PC-9 (cell line): ENCODE measurements at regions not wholly inside any gene's neighbourhood (a gene's known extent, or its start where the extent isn't known, plus 50 kb on each side); places are given as distances from the start of the nearest gene placed in this dataset.

Source experiments
- BruUV-seq: library from RNA; stranded (reverse); fragments of 400-500 nt; replicated peaks from 2 replicates; lab custom pipeline; 2021; lab: Mats Ljungman, UMichigan
- CTCF ChIA-PET: fragments of 300-600 bp; sonication (Branson Sonifier 250); formaldehyde crosslinking; loops from one replicate; lab custom pipeline; 2022; ENCODE audit warnings: antibody characterized with exemption; lab: Charles Lee
- POLR2A ChIA-PET: fragments of 300-600 bp; sonication (Branson Sonifier 250); formaldehyde crosslinking; loops from one replicate; lab custom pipeline; 2022; ENCODE audit warnings: antibody characterized with exemption; ENCODE audit not compliant: unreplicated experiment; lab: Charles Lee
- DNase-seq, 2 experiments: peaks; one replicate each; pipeline versions ENCODE4 v3.0.0 to v3.0.0-alpha.2; 2015 to 2022; ENCODE audit warnings: mixed read lengths in 1 of 2
- H2AFZ ChIP-seq: fragments of 200-600 bp; sonication (generic); 2 replicates; pipeline ENCODE4 v1.8.1; 2017; ENCODE audit warnings: antibody characterized with exemption
- H3F3A ChIP-seq: fragments of 200-600 bp; sonication (generic); 2 replicates; pipeline ENCODE4 v1.8.1; 2017; ENCODE audit warnings: antibody characterized with exemption, mild to moderate bottlenecking, low read depth; ENCODE audit not compliant: insufficient read depth
- H3K27ac ChIP-seq: fragments of 200-600 bp; sonication (generic); 2 replicates; pipeline ENCODE4 v1.6.1; 2016; ENCODE audit warnings: mixed run types
- H3K27me3 ChIP-seq: fragments of 200-600 bp; sonication (generic); 2 replicates; pipeline ENCODE4 v1.6.1; 2016; ENCODE audit warnings: low read depth, mixed run types; ENCODE audit not compliant: insufficient read depth
- H3K36me3 ChIP-seq: fragments of 200-600 bp; sonication (generic); 2 replicates; pipeline ENCODE4 v1.6.1; 2016; ENCODE audit warnings: low read depth, mixed run types
- H3K4me1 ChIP-seq: fragments of 200-600 bp; sonication (generic); replicated peaks from 2 replicates; pipeline ENCODE4 v1.6.1; 2016; ENCODE audit warnings: mixed run types; ENCODE audit not compliant: insufficient read depth
- H3K4me2 ChIP-seq: fragments of 200-600 bp; sonication (generic); 2 replicates; pipeline ENCODE4 v1.6.1; 2017; ENCODE audit warnings: mixed run types
- H3K4me3 ChIP-seq: fragments of 200-600 bp; sonication (generic); 2 replicates; pipeline ENCODE4 v1.6.1; 2016; ENCODE audit warnings: mixed run types
- H3K79me2 ChIP-seq: fragments of 200-600 bp; sonication (generic); 2 replicates; pipeline ENCODE4 v1.6.1; 2017; ENCODE audit warnings: low read depth, mixed run types
- H3K9me2 ChIP-seq: fragments of 200-600 bp; sonication (generic); 2 replicates; pipeline ENCODE4 v1.8.1; 2017; ENCODE audit warnings: mild to moderate bottlenecking; ENCODE audit not compliant: insufficient read depth
- H3K9me3 ChIP-seq: fragments of 200-600 bp; sonication (generic); 2 replicates; pipeline ENCODE4 v1.8.1; 2016; ENCODE audit warnings: low read depth; ENCODE audit not compliant: insufficient read depth
- H4K20me1 ChIP-seq: fragments of 200-600 bp; sonication (generic); 2 replicates; pipeline ENCODE4 v1.8.1; 2017; ENCODE audit not compliant: insufficient read depth
- CTCF ChIP-seq: fragments of 200-600 bp; sonication (generic); conservative IDR thresholded peaks from 2 replicates; pipeline ENCODE4 v1.6.1; 2017; ENCODE audit warnings: mixed run types, antibody characterized with exemption, mild to moderate bottlenecking, moderate library complexity
- EZH2 ChIP-seq: fragments of 200-600 bp; sonication (generic); IDR thresholded peaks from 2 replicates; pipeline ENCODE4 v1.8.0; 2017; ENCODE audit warnings: antibody characterized with exemption, low read depth
- intact Hi-C: fragments of 100-400 bp; cut with micrococcal nuclease; formaldehyde crosslinking; loops from one replicate; pipeline ENCODE4 v1.10.0; 2022; ENCODE audit not compliant: unreplicated experiment

- ChIA-PET POLR2A (no interaction called here), CTCF (no interaction called here)
- no TSS peak for BruUV-seq
- Histone ChIP-seq H3K27me3 (no peaks in the 10 kb centered on the region), H3K4me2 (no peak overlapping the region), H3K4me3 (no peak overlapping the region), H3K79me2 (no peaks in the 10 kb centered on the region), H3K9me2 (no peaks in the 10 kb centered on the region), H3K9me3 (peaks cover 6% of the 10 kb centered on the region; the same call in 1 of the 2 replicates), H3F3A (no peaks in the 10 kb centered on the region), H3K27ac (no peak overlapping the region), H4K20me1 (no peaks in the 10 kb centered on the region), H3K36me3 (no peaks in the 10 kb centered on the region), H3K4me1 (no peaks in the 10 kb centered on the region), H2AFZ (no peak overlapping the region)
- TF ChIP-seq CTCF, result no peak
- no peak for TF ChIP-seq EZH2
- intact Hi-C loops, result no loop called here
- DNase-seq, result no peak
Observed at GRCh38 chr4:100244347-100244746, 54.1 kb upstream of the DDIT4L start.
